ENCODE measurements at regions not wholly inside any gene's neighbourhood (a gene's known extent, or its start where the extent isn't known, plus 50 kb on each side); places are given as distances from the start of the nearest gene placed in this dataset.

GRCh38 chr18:55884498-55884897 lies 296.5 kb upstream of the TCF4 start:
- TF ChIP-seq, protein P1, sequence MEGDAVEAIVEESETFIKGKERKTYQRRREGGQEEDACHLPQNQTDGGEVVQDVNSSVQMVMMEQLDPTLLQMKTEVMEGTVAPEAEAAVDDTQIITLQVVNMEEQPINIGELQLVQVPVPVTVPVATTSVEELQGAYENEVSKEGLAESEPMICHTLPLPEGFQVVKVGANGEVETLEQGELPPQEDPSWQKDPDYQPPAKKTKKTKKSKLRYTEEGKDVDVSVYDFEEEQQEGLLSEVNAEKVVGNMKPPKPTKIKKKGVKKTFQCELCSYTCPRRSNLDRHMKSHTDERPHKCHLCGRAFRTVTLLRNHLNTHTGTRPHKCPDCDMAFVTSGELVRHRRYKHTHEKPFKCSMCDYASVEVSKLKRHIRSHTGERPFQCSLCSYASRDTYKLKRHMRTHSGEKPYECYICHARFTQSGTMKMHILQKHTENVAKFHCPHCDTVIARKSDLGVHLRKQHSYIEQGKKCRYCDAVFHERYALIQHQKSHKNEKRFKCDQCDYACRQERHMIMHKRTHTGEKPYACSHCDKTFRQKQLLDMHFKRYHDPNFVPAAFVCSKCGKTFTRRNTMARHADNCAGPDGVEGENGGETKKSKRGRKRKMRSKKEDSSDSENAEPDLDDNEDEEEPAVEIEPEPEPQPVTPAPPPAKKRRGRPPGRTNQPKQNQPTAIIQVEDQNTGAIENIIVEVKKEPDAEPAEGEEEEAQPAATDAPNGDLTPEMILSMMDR (IDR thresholded peaks at IDR 0.05), result no peak
- no peak for TF ChIP-seq POLR2A (IDR thresholded peaks at IDR 0.05)
